ENCODE measurements at regions not wholly inside any gene's neighbourhood (a gene's known extent, or its start where the extent isn't known, plus 50 kb on each side); places are given as distances from the start of the nearest gene placed in this dataset.

- no peak overlapping the region for H3K4me3 Mint-ChIP-seq
- H3K27ac Mint-ChIP-seq = no peak overlapping the region
- H3K36me3 Mint-ChIP-seq (ENCODE audit: low read depth) = no peaks in the 10 kb centered on the region
- no peak for DNase-seq (ENCODE audit: low spot score)
- H3K27me3 Mint-ChIP-seq (ENCODE audit: low read depth) = peaks cover 2% of the 10 kb centered on the region
- no peaks in the 10 kb centered on the region for H3K4me1 Mint-ChIP-seq (ENCODE audit: low read depth)
- no peaks in the 10 kb centered on the region for H3K9me3 Mint-ChIP-seq
Measured at GRCh38 chr14:88929656-88930436, 105.4 kb downstream of the TTC8 start.

GRCh38 chr14:88931321-88932110, 107.1 kb downstream of the TTC8 start:
- Mint-ChIP-seq H3K4me3 (no peak overlapping the region), H3K27me3 (ENCODE audit: low read depth) (no peaks in the 10 kb centered on the region), H3K36me3 (ENCODE audit: low read depth) (no peaks in the 10 kb centered on the region), H3K27ac (no peak overlapping the region), H3K9me3 (no peaks in the 10 kb centered on the region), H3K4me1 (ENCODE audit: low read depth) (no peaks in the 10 kb centered on the region)
- no peak for DNase-seq (ENCODE audit: low spot score)

GRCh38 chr14:88933191-88933590, 108.7 kb downstream of the TTC8 start:
- Mint-ChIP-seq H3K4me1 (ENCODE audit: low read depth) (no peaks in the 10 kb centered on the region), H3K27ac (no peak overlapping the region), H3K4me3 (no peak overlapping the region), H3K9me3 (no peaks in the 10 kb centered on the region), H3K36me3 (ENCODE audit: low read depth) (no peaks in the 10 kb centered on the region), H3K27me3 (ENCODE audit: low read depth) (no peaks in the 10 kb centered on the region)
- no peak for DNase-seq (ENCODE audit: low spot score)

GRCh38 chr14:88934351-88934806, 109.9 kb downstream of the TTC8 start:
- no peak for DNase-seq (ENCODE audit: low spot score)
- Mint-ChIP-seq H3K36me3 (ENCODE audit: low read depth) (no peaks in the 10 kb centered on the region), H3K27ac (no peak overlapping the region), H3K4me1 (ENCODE audit: low read depth) (no peaks in the 10 kb centered on the region), H3K27me3 (ENCODE audit: low read depth) (no peaks in the 10 kb centered on the region), H3K4me3 (no peak overlapping the region), H3K9me3 (no peaks in the 10 kb centered on the region)

DNA sequence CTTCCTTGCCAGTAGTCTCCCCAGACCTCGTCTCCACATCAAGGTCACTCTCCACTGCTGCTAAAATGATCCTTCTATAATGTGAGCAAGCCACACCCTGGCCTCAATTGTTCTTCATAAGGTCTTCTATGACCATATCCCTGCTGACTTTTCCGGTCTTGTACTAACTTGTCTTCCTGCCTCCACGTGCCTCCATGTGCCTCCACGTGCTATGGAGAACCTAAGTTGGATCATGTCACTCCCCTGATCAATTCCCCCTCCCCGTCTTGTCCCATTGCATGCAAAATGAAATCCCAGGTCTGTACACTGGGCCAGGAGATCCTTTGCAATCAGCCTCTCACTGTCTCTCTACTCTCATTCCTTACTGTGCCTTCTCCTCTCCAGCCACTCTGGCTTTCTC, 110.6 kb downstream of the TTC8 start:
- Mint-ChIP-seq H3K4me3 (no peak overlapping the region), H3K27me3 (ENCODE audit: low read depth) (no peaks in the 10 kb centered on the region), H3K27ac (no peak overlapping the region), H3K36me3 (ENCODE audit: low read depth) (no peaks in the 10 kb centered on the region), H3K9me3 (no peaks in the 10 kb centered on the region), H3K4me1 (ENCODE audit: low read depth) (no peaks in the 10 kb centered on the region)
- no peak for DNase-seq (ENCODE audit: low spot score)

DNA sequence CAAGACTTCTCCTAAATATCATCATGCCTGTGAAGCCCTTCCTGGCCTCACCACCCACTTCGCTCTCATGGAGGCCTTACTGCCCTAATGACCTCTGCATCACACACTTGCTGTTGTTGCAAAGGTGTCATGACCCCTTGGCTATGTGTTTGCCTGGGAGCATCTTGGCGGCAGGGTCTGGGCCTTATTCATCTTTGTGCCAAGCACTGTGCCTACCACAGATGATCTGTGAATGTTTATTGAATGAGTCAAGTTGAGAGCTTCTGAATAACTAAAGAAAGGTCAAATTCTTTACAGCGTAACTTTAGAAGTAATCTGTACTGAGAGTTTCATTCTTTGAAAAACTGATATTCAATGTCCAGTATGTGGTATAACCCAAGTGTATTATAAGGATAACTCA, 113.3 kb downstream of the TTC8 start:
- Mint-ChIP-seq H3K27me3 (ENCODE audit: low read depth) (no peaks in the 10 kb centered on the region), H3K36me3 (ENCODE audit: low read depth) (no peaks in the 10 kb centered on the region), H3K4me3 (no peak overlapping the region), H3K27ac (no peak overlapping the region), H3K4me1 (ENCODE audit: low read depth) (no peaks in the 10 kb centered on the region), H3K9me3 (no peaks in the 10 kb centered on the region)
- DNase-seq (ENCODE audit: low spot score) = no peak

DNA sequence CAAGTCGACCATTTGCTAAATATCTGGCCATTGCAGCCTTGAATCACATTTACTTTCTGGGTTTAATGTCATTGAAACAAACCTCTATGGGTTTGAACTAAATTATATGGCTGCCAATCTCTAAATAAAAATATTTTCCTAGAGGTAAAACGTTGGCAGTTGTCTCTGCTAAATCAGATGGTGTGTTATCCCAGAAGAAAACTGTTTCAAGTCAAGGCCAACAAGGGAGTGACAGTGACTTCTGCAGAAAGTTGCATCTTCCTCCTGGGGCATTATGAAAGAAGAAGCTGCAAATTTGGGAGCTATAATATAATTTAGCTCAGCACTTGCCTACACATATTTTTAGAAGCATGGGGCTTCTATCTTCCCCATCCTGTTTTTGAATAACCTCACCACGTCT, 116.2 kb downstream of the TTC8 start:
- Mint-ChIP-seq H3K27me3 (ENCODE audit: low read depth) (no peaks in the 10 kb centered on the region), H3K27ac (no peak overlapping the region)

GRCh38 chr14:88941414-88941813, 117.0 kb downstream of the TTC8 start:
- no peak for DNase-seq (ENCODE audit: low spot score)
- no peaks in the 10 kb centered on the region for H3K36me3 Mint-ChIP-seq (ENCODE audit: low read depth)

More for the DNA sequence above, 116.2 kb downstream of the TTC8 start:
- no peaks in the 10 kb centered on the region for H3K36me3 Mint-ChIP-seq (ENCODE audit: low read depth)
- H3K9me3 Mint-ChIP-seq = no peaks in the 10 kb centered on the region
- no peak for DNase-seq (ENCODE audit: low spot score)
- no peak overlapping the region for H3K4me3 Mint-ChIP-seq
- H3K4me1 Mint-ChIP-seq (ENCODE audit: low read depth) = no peaks in the 10 kb centered on the region

GRCh38 chr14:88947646-88948598, 123.5 kb downstream of the TTC8 start:
- Mint-ChIP-seq H3K4me1 (ENCODE audit: low read depth) (no peaks in the 10 kb centered on the region), H3K9me3 (peaks cover 14% of the 10 kb centered on the region), H3K36me3 (ENCODE audit: low read depth) (no peaks in the 10 kb centered on the region), H3K27ac (no peak overlapping the region), H3K27me3 (ENCODE audit: low read depth) (no peaks in the 10 kb centered on the region), H3K4me3 (no peak overlapping the region)
- no peak for DNase-seq (ENCODE audit: low spot score)

More at GRCh38 chr14:88941414-88941813, 117.0 kb downstream of the TTC8 start:
- no peak overlapping the region for H3K4me3 Mint-ChIP-seq
- H3K9me3 Mint-ChIP-seq = no peaks in the 10 kb centered on the region
- no peaks in the 10 kb centered on the region for H3K4me1 Mint-ChIP-seq (ENCODE audit: low read depth)
- no peak overlapping the region for H3K27ac Mint-ChIP-seq
- no peaks in the 10 kb centered on the region for H3K27me3 Mint-ChIP-seq (ENCODE audit: low read depth)

- Mint-ChIP-seq H3K4me3 (no peak overlapping the region), H3K27me3 (ENCODE audit: low read depth) (no peaks in the 10 kb centered on the region), H3K9me3 (peaks cover 15% of the 10 kb centered on the region), H3K36me3 (ENCODE audit: low read depth) (no peaks in the 10 kb centered on the region), H3K27ac (no peak overlapping the region), H3K4me1 (ENCODE audit: low read depth) (no peaks in the 10 kb centered on the region)
- no peak for DNase-seq (ENCODE audit: low spot score)
Measured at GRCh38 chr14:88950069-88950468, 125.6 kb downstream of the TTC8 start.

DNA sequence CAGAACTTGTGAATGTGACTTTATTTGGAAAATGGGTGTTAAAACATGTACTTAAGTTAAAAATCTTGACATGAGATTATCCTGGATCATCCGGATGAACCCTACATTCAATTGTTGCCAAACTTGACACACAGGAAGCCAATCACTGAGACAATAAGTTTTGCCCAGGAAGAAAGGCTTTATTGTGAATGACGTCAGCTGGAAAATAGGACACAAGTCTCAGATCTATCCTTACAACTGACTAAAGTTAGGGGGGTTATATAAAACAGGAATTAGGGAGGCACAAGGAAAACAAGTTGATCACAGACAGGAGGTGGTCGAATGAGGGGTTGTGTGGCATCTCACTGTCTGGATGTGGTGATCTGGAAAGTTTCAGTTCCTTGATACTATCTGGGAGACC, 126.9 kb downstream of the TTC8 start:
- Mint-ChIP-seq H3K4me1 (ENCODE audit: low read depth) (no peaks in the 10 kb centered on the region), H3K27me3 (ENCODE audit: low read depth) (no peaks in the 10 kb centered on the region), H3K36me3 (ENCODE audit: low read depth) (no peaks in the 10 kb centered on the region), H3K9me3 (peaks cover 15% of the 10 kb centered on the region), H3K27ac (no peak overlapping the region), H3K4me3 (no peak overlapping the region)
- DNase-seq (ENCODE audit: low spot score) = no peak

- Mint-ChIP-seq H3K27me3 (ENCODE audit: low read depth) (no peaks in the 10 kb centered on the region), H3K4me1 (ENCODE audit: low read depth) (no peaks in the 10 kb centered on the region), H3K4me3 (no peak overlapping the region), H3K36me3 (ENCODE audit: low read depth) (no peaks in the 10 kb centered on the region), H3K27ac (no peak overlapping the region), H3K9me3 (peaks cover 15% of the 10 kb centered on the region)
- DNase-seq (ENCODE audit: low spot score) = no peak
Measured at GRCh38 chr14:88952901-88953300, 128.4 kb downstream of the TTC8 start.

DNA sequence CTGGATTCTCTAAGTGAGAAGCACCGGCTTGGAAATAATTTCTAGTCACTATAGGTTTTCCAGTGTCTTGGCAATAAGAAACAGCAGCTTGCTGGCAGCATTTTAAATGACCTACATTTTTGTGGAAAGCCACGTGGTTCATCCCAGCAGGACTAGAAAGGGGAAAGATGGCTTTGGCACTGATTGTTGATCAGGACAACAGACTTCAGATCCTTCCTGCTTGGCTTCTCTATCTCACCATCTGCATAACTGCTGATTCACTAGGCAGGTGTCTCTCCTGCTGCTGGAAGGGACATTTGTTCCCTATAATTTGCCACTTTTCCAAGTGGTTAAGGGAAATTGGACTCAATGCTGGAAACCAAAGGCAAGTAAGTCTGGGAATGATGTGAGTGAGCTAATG, 131.0 kb downstream of the TTC8 start:
- no peaks in the 10 kb centered on the region for H3K36me3 Mint-ChIP-seq (ENCODE audit: low read depth)
- H3K4me1 Mint-ChIP-seq (ENCODE audit: low read depth) = no peaks in the 10 kb centered on the region
- no peaks in the 10 kb centered on the region for H3K27me3 Mint-ChIP-seq (ENCODE audit: low read depth)

More for the DNA sequence above, 131.0 kb downstream of the TTC8 start:
- Mint-ChIP-seq H3K27ac (no peak overlapping the region), H3K4me3 (no peak overlapping the region), H3K9me3 (peaks cover 15% of the 10 kb centered on the region)
- DNase-seq (ENCODE audit: low spot score) = no peak
